ENCODE measurements at regions not wholly inside any gene's neighbourhood (a gene's known extent, or its start where the extent isn't known, plus 50 kb on each side); places are given as distances from the start of the nearest gene placed in this dataset.

- Histone ChIP-seq H3K4me3 (no peak overlapping the region), H3K9me3 (no peaks in the 10 kb centered on the region), H3K4me1 (no peaks in the 10 kb centered on the region; the same call in 1 of the 2 replicates), H3K27me3 (ENCODE audit: low read depth) (peaks cover 29% of the 10 kb centered on the region), H3K36me3 (replicated peaks) (no peaks in the 10 kb centered on the region)
- DNase-seq (ENCODE audit: low spot score in 2 of 2): no peak
- in situ Hi-C loops (cut with MboI; ENCODE audit: low sequenced_read_pairs): no loop called here
Measured at GRCh38 chr9:126113756-126114408, 212.7 kb upstream of the MVB12B start.

- Histone ChIP-seq H3K4me1 (no peaks in the 10 kb centered on the region; the same call in 1 of the 2 replicates), H3K36me3 (replicated peaks) (no peaks in the 10 kb centered on the region), H3K9me3 (no peaks in the 10 kb centered on the region), H3K4me3 (no peak overlapping the region), H3K27me3 (ENCODE audit: low read depth) (peaks cover 25% of the 10 kb centered on the region)
- no peak for DNase-seq (ENCODE audit: low spot score in 2 of 2)
- in situ Hi-C loops (cut with MboI; ENCODE audit: low sequenced_read_pairs): no loop called here
Measured at GRCh38 chr9:126114409-126114760, 212.2 kb upstream of the MVB12B start.

GRCh38 chr9:126114850-126115460 is 211.7 kb upstream of the MVB12B start:
- Histone ChIP-seq H3K4me3 (no peak overlapping the region), H3K9me3 (no peaks in the 10 kb centered on the region), H3K27me3 (ENCODE audit: low read depth) (peaks cover 25% of the 10 kb centered on the region), H3K4me1 (no peaks in the 10 kb centered on the region; the same call in 1 of the 2 replicates), H3K36me3 (replicated peaks) (no peaks in the 10 kb centered on the region)
- DNase-seq (ENCODE audit: low spot score in 2 of 2): no peak
- in situ Hi-C loops (cut with MboI; ENCODE audit: low sequenced_read_pairs): no loop called here

- in situ Hi-C loops (cut with MboI; ENCODE audit: low sequenced_read_pairs): no loop called here
- H3K4me1 ChIP-seq: no peaks in the 10 kb centered on the region; the same call in 1 of the 2 replicates
- peaks cover 31% of the 10 kb centered on the region for H3K27me3 ChIP-seq (ENCODE audit: low read depth)
- H3K36me3 ChIP-seq (replicated peaks): no peaks in the 10 kb centered on the region
- no peak for DNase-seq (ENCODE audit: low spot score in 2 of 2)
- no peaks in the 10 kb centered on the region for H3K9me3 ChIP-seq
- H3K4me3 ChIP-seq: no peak overlapping the region
Measured at GRCh38 chr9:126116351-126117157, 210.1 kb upstream of the MVB12B start.

GRCh38 chr9:126117158-126117425 is 209.5 kb upstream of the MVB12B start:
- H3K4me3 ChIP-seq: no peak overlapping the region
- H3K36me3 ChIP-seq (replicated peaks): no peaks in the 10 kb centered on the region
- H3K9me3 ChIP-seq: no peaks in the 10 kb centered on the region
- no peak for DNase-seq (ENCODE audit: low spot score in 2 of 2)
- H3K4me1 ChIP-seq: no peaks in the 10 kb centered on the region; the same call in 1 of the 2 replicates
- in situ Hi-C loops (cut with MboI; ENCODE audit: low sequenced_read_pairs): no loop called here
- peaks cover 31% of the 10 kb centered on the region for H3K27me3 ChIP-seq (ENCODE audit: low read depth)

- Histone ChIP-seq H3K36me3 (replicated peaks) (no peaks in the 10 kb centered on the region), H3K4me3 (no peak overlapping the region), H3K4me1 (no peaks in the 10 kb centered on the region; the same call in 1 of the 2 replicates), H3K9me3 (no peaks in the 10 kb centered on the region), H3K27me3 (ENCODE audit: low read depth) (peaks cover 31% of the 10 kb centered on the region)
- no peak for DNase-seq (ENCODE audit: low spot score in 2 of 2)
- in situ Hi-C loops (cut with MboI; ENCODE audit: low sequenced_read_pairs): no loop called here
Measured at GRCh38 chr9:126117631-126118030, 209.0 kb upstream of the MVB12B start.

GRCh38 chr9:126119731-126120130 is 206.9 kb upstream of the MVB12B start:
- H3K4me1 ChIP-seq: no peaks in the 10 kb centered on the region; the same call in 1 of the 2 replicates
- peaks cover 19% of the 10 kb centered on the region for H3K27me3 ChIP-seq (ENCODE audit: low read depth)
- H3K4me3 ChIP-seq: no peak overlapping the region
- in situ Hi-C loops (cut with MboI; ENCODE audit: low sequenced_read_pairs): no loop called here
- no peaks in the 10 kb centered on the region for H3K9me3 ChIP-seq
- no peaks in the 10 kb centered on the region for H3K36me3 ChIP-seq (replicated peaks)
- no peak for DNase-seq (ENCODE audit: low spot score in 2 of 2)

GRCh38 chr9:126122901-126123616 is 203.6 kb upstream of the MVB12B start:
- no peaks in the 10 kb centered on the region for H3K36me3 ChIP-seq (replicated peaks)
- H3K4me1 ChIP-seq: no peaks in the 10 kb centered on the region
- H3K27me3 ChIP-seq (ENCODE audit: low read depth): peaks cover 14% of the 10 kb centered on the region
- no peak overlapping the region for H3K4me3 ChIP-seq
- no peaks in the 10 kb centered on the region for H3K9me3 ChIP-seq
- in situ Hi-C loops (cut with MboI; ENCODE audit: low sequenced_read_pairs): no loop called here
- DNase-seq (ENCODE audit: low spot score in 2 of 2): no peak

GRCh38 chr9:126123927-126124326 is 202.7 kb upstream of the MVB12B start:
- in situ Hi-C loops (cut with MboI; ENCODE audit: low sequenced_read_pairs): no loop called here
- Histone ChIP-seq H3K4me3 (no peak overlapping the region), H3K4me1 (no peaks in the 10 kb centered on the region), H3K36me3 (replicated peaks) (no peaks in the 10 kb centered on the region), H3K9me3 (no peaks in the 10 kb centered on the region), H3K27me3 (ENCODE audit: low read depth) (peaks cover 11% of the 10 kb centered on the region)
- DNase-seq (ENCODE audit: low spot score in 2 of 2): no peak

- H3K4me1 ChIP-seq: no peaks in the 10 kb centered on the region
- no peak for DNase-seq (ENCODE audit: low spot score in 2 of 2)
- no peak overlapping the region for H3K4me3 ChIP-seq
- H3K9me3 ChIP-seq: no peaks in the 10 kb centered on the region
- in situ Hi-C loops (cut with MboI; ENCODE audit: low sequenced_read_pairs): no loop called here
- H3K36me3 ChIP-seq (replicated peaks): no peaks in the 10 kb centered on the region
- H3K27me3 ChIP-seq (ENCODE audit: low read depth): peaks cover 10% of the 10 kb centered on the region
Measured at GRCh38 chr9:126125177-126125576, 201.5 kb upstream of the MVB12B start.

GRCh38 chr9:126125577-126125976 is 201.1 kb upstream of the MVB12B start:
- Histone ChIP-seq H3K36me3 (replicated peaks) (no peaks in the 10 kb centered on the region), H3K27me3 (ENCODE audit: low read depth) (peaks cover 6% of the 10 kb centered on the region), H3K4me1 (no peaks in the 10 kb centered on the region), H3K9me3 (no peaks in the 10 kb centered on the region), H3K4me3 (no peak overlapping the region)
- no peak for DNase-seq (ENCODE audit: low spot score in 2 of 2)
- in situ Hi-C loops (cut with MboI; ENCODE audit: low sequenced_read_pairs): no loop called here

GRCh38 chr9:126125992-126126409 is 200.6 kb upstream of the MVB12B start:
- H3K9me3 ChIP-seq: no peaks in the 10 kb centered on the region
- no peaks in the 10 kb centered on the region for H3K36me3 ChIP-seq (replicated peaks)
- H3K27me3 ChIP-seq (ENCODE audit: low read depth): peaks cover 5% of the 10 kb centered on the region; the same call in 1 of the 2 replicates
- H3K4me3 ChIP-seq: no peak overlapping the region
- no peak for DNase-seq (ENCODE audit: low spot score in 2 of 2)
- no peaks in the 10 kb centered on the region for H3K4me1 ChIP-seq
- in situ Hi-C loops (cut with MboI; ENCODE audit: low sequenced_read_pairs): no loop called here

- H3K4me1 ChIP-seq: no peaks in the 10 kb centered on the region
- in situ Hi-C loops (cut with MboI; ENCODE audit: low sequenced_read_pairs): no loop called here
Measured at GRCh38 chr9:126126807-126127206, 199.8 kb upstream of the MVB12B start.

More at GRCh38 chr9:126126807-126127206, 199.8 kb upstream of the MVB12B start:
- Histone ChIP-seq H3K36me3 (replicated peaks) (no peaks in the 10 kb centered on the region), H3K9me3 (no peaks in the 10 kb centered on the region), H3K27me3 (ENCODE audit: low read depth) (peaks cover 5% of the 10 kb centered on the region; the same call in 1 of the 2 replicates), H3K4me3 (no peak overlapping the region)
- no peak for DNase-seq (ENCODE audit: low spot score in 2 of 2)

Data from HAP-1 (cell line).